Thyroid gland (tissue), 4 donors: ENCODE measurements at regions not wholly inside any gene's neighbourhood (a gene's known extent, or its start where the extent isn't known, plus 50 kb on each side); places are given as distances from the start of the nearest gene placed in this dataset.

Experiments used
- POLR2A ChIP-seq, 2 donors: fragments of 450-650 bp; IDR thresholded peaks; one replicate each; pipeline ENCODE4 v1.6.1; 2017; ENCODE audit warnings: antibody characterized with exemption in 2 of 2, mild to moderate bottlenecking in 2 of 2, moderate library complexity in 1 of 2
- TF ChIP-seq, protein P1 (sequence below), 6 experiments: fragments of 200-600 bp in 3 of 6; fragments of 450-650 bp in 3 of 6; sonication (generic) in 3 of 6; IDR thresholded peaks; one replicate each; pipeline ENCODE4 v1.5.1; 2016 to 2019; ENCODE audit warnings: antibody characterized with exemption in 6 of 6, mild to moderate bottlenecking in 2 of 6, inconsistent platforms in 1 of 6, moderate library complexity in 1 of 6

DNA sequence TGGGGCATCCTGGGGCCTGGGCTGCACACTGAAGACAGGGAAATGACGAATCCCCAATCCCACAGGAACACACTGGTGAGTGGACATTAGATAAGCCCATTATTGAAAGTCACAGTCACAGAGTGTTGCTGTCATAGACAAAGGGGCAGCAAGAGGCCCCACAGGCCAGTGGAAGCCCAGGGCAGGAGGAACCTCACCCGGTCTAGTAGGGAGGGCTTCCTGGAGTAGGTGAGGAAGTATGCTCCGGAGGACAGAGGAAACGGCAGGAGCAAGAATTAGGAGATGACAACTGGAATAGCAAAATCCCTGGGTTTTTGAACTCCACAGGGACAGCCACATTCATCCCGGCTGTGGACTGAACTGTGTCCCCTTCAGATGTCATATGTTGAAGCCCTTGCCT, 101.2 kb downstream of the TPRA1 start:
- TF ChIP-seq, protein P1, sequence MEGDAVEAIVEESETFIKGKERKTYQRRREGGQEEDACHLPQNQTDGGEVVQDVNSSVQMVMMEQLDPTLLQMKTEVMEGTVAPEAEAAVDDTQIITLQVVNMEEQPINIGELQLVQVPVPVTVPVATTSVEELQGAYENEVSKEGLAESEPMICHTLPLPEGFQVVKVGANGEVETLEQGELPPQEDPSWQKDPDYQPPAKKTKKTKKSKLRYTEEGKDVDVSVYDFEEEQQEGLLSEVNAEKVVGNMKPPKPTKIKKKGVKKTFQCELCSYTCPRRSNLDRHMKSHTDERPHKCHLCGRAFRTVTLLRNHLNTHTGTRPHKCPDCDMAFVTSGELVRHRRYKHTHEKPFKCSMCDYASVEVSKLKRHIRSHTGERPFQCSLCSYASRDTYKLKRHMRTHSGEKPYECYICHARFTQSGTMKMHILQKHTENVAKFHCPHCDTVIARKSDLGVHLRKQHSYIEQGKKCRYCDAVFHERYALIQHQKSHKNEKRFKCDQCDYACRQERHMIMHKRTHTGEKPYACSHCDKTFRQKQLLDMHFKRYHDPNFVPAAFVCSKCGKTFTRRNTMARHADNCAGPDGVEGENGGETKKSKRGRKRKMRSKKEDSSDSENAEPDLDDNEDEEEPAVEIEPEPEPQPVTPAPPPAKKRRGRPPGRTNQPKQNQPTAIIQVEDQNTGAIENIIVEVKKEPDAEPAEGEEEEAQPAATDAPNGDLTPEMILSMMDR (IDR thresholded peaks at IDR 0.05): no peak
- TF ChIP-seq POLR2A (IDR thresholded peaks at IDR 0.05): no peak
